GM18867 (cell line): ENCODE measurements at regions not wholly inside any gene's neighbourhood (a gene's known extent, or its start where the extent isn't known, plus 50 kb on each side); places are given as distances from the start of the nearest gene placed in this dataset.
A peak's percentile ranks its signal among the peaks of the same experiment; 100 is the strongest.
"Not testable (repeated sequence)": the region's sequence is repeated elsewhere in the genome, so short reads cannot be mapped to it uniquely, and the experiment has no call there.

Source experiments
- ATAC-seq: cut with Tn5 transposase; IDR thresholded peaks from one replicate; pipeline ENCODE4 v1.9.1; 2021; ENCODE audit warnings: mild to moderate bottlenecking, moderate library complexity; ENCODE audit not compliant: unreplicated experiment

DNA sequence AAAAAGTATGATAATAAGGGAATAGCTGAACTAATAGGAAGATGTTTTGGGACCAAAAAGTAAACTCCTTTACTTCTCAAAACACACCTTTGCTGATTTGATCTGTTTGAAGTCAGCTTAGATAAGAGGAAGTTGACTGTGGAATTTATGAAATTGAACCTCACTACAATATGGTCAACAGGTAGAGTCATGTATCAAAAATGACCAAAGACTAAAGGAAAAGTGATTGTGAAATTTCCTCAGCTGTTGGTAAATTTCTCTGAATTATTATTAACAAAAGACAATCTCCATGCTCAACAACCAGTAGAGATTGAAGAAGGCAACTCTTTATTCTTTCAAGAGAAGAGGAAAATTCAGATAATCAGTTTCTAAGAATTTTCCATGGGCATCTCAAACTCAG, 826.5 kb downstream of the KCNA4 start:
- ATAC-seq, result no peak

DNA sequence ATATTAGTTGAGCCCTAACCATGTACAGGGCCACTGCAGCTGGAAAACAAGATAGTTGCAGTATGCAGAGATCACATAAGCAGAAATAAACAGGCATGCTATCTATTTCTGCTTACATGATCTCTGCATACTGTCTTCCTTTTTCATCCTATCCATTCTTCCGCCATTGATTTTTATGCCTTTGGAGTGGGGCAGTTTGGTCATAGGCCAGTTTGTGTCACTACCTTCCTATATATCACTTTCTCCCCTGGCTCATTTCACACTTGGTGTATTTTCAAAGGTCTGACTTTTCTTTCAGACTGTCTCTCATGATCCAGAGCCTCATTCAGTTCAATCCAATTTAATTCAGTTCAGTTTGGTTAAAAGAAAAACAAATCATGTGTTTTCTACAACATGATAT, 829.6 kb downstream of the KCNA4 start:
- ATAC-seq, result no peak

DNA sequence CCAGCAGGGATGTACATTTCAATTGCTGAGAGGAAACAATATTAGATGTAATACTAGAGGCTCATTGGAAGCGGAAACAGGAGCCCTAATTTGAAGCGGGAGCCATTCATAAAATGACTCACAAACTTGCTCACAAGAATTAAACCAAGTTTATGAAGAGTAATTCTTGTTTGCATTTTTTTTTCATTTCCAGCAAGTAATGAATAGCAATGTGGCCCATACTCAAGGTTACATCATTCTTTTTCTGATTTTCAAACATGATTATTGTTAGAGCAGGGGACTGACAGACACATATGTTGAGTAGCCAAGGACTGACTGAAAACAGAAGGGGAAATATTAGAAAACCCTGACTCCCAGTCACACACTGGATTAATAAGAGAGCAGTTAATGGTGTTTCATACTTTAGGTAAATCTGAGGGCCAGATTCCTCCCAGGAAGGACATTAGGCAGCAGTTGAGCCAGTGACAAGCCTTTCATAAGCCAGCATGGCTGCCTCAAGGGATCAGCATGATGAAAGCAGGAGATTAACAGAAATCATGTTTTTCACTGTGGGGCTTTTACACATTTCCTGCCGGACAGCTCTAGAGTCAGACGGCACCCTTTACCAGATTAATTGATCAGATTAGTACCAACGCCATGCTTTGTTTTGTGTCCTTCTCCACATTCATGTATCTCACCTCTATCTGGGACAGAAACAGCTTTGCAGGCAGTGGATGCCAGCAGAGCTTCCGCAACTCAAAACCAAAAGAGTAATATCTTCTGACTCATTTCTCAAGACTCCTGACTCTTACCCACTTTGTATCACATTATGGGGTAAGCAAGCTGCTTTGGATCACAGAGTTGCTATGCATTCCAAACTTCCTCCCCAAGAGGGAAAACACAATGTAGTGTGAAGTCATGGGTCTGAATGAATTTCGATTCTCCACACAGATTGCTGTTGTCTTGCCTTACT, 831.6 kb downstream of the KCNA4 start:
- ATAC-seq, result no peak

DNA sequence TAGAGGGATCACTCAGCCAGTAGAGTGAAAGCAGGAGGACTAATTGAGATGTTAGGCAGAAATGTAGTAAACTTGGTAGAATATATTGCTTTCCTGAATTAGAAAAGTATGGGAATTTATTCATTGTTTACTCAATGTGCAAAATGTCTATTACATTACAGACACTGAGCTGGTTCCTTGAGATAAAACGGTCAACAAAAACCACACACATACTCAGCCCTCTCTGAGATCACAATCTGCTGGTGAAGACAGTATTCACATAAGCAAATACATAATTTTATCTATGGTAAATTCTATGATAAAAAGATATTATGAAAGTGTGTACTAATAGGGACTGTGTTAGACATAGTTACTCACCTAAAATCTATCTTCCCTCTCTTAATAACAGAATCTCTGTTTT, 833.5 kb downstream of the KCNA4 start:
- ATAC-seq, result no peak

DNA sequence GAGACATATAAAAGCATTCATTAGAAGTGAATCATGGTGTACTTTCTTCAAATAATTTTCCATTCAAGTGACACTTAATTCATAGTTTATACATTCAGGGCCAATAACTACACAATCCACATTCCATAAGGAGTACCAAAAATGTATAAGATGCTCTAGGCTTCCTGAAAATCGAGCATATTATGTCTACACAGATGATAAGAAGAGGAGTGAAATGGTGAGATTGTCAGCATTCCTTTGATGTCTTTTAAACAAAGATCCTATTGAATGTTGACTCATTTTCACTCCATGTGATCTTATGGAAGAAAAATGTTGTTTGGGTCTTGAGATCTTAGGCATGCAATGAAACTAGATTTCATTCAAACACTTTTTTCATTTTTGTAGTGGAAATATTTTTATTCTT, 843.2 kb downstream of the KCNA4 start:
- ATAC-seq, result no peak

DNA sequence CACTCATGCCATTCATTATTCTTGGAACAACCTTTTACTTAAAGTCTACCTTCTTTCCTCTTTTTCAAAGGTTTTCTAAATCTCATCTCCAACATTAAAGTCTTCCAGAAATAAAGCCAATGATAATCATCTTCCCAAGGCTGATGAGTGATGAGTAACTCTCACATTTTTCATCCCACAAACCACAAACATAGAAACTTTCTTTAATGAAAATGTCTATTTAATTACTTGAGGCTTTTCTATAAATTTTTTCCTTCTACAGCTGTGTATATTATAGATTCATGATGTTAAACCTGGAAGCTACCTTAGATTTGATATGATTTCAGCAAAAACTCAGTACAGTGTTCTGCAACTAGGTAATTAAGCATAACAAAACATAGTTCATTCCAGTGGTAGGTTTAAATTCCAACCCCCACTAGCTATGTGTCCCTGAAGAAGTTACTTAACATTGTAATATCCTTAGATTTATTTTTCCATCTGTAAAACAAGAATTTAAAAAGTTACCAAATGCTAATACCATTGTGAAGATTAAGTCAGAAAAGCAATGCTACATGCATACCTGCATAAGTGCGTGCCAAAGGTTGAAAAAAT, 845.4 kb downstream of the KCNA4 start:
- ATAC-seq, result no peak

DNA sequence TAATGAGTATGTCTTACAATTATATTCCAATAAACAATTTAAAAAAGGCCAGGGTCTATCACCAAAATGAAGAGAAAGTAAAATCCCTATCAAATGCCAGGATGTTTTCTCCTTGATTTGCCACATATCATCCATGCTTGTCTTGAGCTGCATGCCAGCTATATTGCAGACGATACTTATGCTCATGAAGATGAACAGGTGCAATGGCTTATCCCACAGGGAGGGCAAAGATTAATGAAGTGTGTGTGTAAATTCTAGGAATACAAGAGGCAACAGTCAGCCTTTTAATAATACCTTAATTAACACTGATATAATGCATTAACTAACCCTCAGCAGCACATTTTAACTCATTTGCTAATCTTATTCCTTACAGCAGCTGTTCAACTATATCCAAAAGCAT, 850.5 kb downstream of the KCNA4 start:
- no peak for ATAC-seq

DNA sequence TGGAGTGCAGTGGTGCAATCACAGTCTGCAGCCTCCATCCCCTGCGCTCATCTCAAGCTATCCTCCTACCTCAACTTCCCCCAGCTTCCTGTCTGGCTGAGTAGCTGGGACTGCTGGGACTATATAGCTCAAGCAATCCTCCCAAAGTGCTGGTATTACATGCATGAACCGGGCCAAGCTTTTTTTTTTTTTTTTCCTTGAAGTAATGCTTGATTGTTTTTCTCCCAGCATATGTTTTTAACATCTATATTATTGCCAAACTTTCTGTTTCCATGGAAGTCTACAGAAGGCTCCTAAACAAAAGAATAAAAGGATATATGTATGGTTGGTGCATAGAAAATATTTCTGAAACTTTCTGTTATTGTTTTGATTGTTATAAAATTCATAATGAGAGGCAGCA, 853.6 kb downstream of the KCNA4 start:
- no peak for ATAC-seq

- no peak for ATAC-seq
Observed at GRCh38 chr11:29162491-29162890, 854.3 kb downstream of the KCNA4 start.

DNA sequence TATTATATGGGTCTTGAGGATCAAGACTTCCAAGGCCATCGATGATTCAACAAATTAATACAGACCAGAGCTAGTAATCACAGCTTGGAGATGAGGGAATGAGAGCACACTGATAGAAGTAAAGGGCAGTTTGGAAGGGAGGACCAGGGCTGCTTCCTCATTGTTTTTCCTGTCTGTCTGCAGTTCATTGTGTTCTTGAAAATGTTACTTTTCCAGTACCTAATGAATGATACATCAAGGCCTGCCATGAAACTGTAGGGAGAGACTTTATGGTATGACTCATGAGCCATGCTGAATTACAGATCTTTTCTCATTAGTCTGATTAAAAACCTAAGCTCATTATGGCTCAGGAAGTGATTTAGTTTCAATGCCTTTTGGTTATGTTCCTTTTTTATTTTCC, 855.6 kb downstream of the KCNA4 start:
- no peak for ATAC-seq

DNA sequence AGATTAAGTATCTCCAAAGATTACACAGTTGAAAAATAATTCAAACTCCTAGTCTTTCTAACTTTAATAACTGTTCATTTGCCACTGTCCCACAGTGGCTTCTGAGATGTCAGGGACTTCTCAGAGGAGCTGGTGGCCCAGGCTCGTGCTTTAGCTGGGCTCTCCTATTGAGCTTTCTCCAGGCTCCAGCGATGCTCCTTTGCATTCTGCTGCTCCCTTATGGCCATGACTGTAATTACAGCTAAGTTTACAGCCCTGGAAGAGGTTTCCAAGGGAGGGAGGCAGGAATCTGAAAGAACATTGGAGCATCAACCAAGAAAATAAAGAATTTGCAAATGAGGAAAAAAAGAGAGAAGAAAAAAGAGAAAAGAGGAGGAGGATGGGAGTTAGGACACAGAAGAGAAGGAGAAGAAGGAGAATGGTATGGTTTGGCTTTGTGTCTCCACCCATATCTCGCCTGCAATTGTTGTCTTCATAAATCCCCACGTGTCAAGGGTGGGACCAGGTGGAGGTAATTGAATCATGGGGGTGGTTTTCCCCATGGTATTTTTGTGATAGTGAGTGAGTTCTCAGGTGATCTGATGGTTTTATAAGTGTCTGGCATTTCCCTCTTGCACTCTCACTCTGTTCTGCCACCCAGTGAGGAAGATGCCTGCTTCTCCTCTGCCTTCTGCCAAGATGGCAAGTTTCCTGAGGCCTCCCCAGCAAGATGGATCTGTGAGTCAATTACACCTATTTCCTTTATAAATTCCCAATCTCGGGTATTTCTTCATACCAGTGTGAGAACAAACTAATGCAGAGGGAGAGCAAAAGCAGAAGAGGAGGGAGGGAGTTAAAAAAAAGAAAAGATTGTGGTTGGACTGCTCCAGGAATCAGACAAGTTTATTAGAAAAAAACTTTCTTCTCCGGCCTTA, 857.0 kb downstream of the KCNA4 start:
- ATAC-seq, result peak; percentile 97

DNA sequence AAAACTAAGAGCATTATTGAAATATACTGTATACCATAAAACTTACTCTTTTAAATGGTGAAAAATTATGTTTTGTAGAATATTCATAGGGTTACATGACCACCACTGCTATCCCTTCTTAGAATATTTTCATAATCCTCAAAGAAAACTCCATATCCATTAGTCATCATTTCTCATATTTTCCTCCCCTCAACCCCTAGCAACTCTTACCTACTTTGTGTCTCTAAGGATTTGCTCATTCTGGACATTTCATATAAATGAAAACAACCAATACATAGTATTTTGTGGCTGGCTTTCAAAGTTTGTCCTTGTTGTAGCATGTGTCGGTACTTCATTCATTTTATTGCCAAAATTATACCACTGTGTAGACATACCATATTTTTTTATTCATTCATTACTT, 863.8 kb downstream of the KCNA4 start:
- no peak for ATAC-seq

- ATAC-seq, result not testable (repeated sequence)
Observed at GRCh38 chr11:29142573-29142972, 874.3 kb downstream of the KCNA4 start.

DNA sequence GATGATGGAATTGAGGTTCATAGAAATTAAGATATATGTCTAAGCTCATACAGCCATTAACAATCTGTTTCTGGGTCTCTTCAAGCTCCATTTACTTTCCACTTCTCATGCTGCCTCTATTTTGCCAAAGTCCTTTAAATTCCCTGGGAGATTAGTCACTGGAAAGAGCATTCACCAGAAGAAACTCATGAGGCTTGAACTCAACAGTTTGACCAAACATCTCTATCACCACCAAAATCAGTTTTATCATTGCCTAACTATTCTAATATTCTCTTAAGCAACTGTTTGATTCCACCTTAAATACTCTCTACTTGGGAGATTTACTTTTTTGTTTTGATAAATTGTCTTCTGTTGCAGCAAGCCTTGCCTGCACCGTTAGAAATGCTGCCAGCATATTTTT, 881.3 kb downstream of the KCNA4 start:
- no peak for ATAC-seq

GRCh38 chr11:29131055-29131454, 885.8 kb downstream of the KCNA4 start:
- no peak for ATAC-seq

DNA sequence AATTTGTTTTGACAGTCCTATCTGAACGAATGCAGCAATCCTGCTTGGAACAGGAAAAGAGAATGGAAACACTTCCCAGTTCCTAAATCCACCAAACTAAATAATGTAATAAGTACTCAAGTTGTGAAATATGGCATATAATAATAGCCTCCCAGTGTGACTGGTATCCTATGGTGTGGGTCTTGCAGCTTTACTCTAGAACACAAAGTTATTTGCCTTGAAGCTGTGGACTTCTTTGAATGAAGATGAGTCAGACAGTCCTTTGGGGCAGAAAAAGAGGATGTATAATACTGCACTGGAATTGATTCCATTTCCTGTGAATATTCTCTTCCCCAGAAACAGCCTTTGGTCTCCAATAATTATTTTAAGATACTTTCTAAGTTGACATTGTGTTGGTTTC, 887.0 kb downstream of the KCNA4 start:
- no peak for ATAC-seq

DNA sequence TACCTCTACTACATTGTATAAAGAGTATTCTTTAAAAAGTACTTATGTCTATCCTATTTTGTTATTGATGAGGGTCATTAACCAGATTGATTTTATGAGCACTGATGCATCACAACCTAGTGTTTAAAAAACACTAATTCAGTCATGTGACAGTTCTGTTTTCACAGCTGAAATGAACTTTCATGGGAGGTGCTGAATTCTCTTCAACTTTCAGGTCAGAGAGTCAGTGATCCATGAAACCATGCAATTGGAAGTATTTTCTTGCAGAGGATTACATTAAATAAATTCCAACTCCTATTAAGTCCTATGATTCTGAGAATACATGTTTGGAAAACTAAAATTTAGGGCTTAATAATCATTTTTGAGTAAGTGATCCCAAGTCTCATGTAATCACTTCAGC, 889.4 kb downstream of the KCNA4 start:
- no peak for ATAC-seq

DNA sequence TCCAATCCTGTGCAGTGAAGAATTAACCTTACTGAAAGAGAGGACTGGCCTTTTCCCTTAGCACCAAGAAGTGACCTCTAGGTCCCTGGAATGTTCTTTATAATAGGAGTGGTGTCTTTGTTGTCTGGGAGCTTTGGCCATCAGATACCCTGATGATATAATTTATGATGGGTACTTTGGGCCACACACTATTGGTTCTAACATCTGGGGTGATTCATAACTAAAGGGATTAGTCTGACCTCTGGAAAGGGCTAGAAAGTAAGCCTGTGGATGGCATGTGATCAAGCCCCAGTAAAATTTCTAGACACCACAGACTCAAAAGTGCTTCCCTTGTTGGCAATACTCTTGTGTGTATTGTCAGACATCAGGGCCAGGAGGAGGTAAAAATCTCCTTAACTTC, 891.2 kb downstream of the KCNA4 start:
- ATAC-seq, result no peak

GRCh38 chr11:29124470-29124869, 892.4 kb downstream of the KCNA4 start:
- ATAC-seq, result no peak

DNA sequence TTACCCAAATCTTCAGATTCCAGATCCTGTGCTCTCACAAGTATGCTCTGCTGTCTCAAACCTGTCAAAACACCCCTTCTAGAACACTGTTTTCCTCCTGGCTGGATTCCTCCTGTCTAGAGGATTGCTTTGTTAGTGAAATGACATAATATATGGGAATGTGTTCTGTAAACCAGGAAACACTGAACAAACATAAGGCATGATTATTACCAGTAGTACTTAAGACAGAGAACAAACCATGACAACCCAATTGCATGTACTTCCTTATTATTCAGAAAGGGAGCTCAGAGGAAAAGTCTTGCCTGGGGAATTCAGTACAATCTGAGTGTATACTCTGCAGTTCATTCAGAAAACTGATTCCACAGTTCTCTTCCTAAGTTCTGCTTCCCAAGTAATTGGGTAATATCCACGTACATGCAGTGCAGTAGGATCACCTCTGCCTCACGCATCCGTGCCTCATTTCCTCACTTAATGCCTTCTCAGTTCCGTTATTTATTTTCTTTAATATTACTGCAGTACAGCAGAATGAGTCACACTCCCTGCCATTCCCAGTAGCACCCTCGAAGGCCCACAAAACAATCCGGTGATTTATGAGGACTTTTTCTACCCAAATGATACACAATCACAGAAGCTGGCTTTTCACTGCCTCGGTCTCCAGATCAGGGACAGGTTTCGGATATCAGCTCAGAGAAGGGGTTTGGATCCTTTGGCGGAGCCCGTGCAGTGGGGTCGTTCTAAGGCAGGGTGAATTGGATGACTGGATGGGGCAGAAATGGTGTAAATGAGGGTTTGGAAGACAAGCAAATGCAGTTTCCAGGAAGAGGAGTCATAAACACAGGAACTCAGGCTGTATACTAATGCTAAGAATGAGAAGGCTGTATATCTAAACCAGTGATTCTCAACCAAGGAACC, 896.9 kb downstream of the KCNA4 start:
- no peak for ATAC-seq
